Neural cell (in vitro differentiated cells): ENCODE measurements at regions not wholly inside any gene's neighbourhood (a gene's known extent, or its start where the extent isn't known, plus 50 kb on each side); places are given as distances from the start of the nearest gene placed in this dataset.

Experiments
- H2AFZ ChIP-seq: fragments of 200-600, 300-800 bp; sonication (generic), shearing (Covaris generic); 2 replicates; pipeline ENCODE4 v1.6.0; 2014; ENCODE audit warnings: low read depth, mild to moderate bottlenecking, antibody characterized with exemption, low read length, moderate library complexity
- H3F3A ChIP-seq: fragments of 200-600 bp; shearing (Covaris generic); 2 replicates; pipeline ENCODE4 v1.6.1; 2016; ENCODE audit warnings: mild to moderate bottlenecking, moderate library complexity, mixed read lengths, antibody characterized with exemption, low read length; ENCODE audit not compliant: insufficient read depth, poor library complexity, severe bottlenecking
- H3K27ac ChIP-seq: fragments of 200-600, 300-800 bp; sonication (generic), shearing (Covaris generic); 2 replicates; pipeline ENCODE4 v1.5.1; 2014; ENCODE audit warnings: mild to moderate bottlenecking, low read length, moderate library complexity
- H3K27me3 ChIP-seq: fragments of 300-800, 200-600 bp; sonication (generic), shearing (Covaris generic); 2 replicates; pipeline ENCODE4 v1.6.0; 2014; ENCODE audit warnings: mild to moderate bottlenecking, low read depth, low read length, moderate library complexity; ENCODE audit not compliant: insufficient read depth
- H3K36me3 ChIP-seq: fragments of 300-800, 200-600 bp; sonication (generic), shearing (Covaris generic); 2 replicates; pipeline ENCODE4 v1.5.1; 2014; ENCODE audit warnings: mild to moderate bottlenecking, antibody characterized with exemption, low read length, moderate library complexity; ENCODE audit not compliant: insufficient read depth
- H3K4me2 ChIP-seq: fragments of 300-800, 200-600 bp; sonication (generic), shearing (Covaris generic); 2 replicates; pipeline ENCODE4 v1.6.0; 2014; ENCODE audit warnings: mild to moderate bottlenecking, low read length
- H3K4me3 ChIP-seq: fragments of 300-800, 200-600 bp; sonication (generic), shearing (Covaris generic); 2 replicates; pipeline ENCODE4 v1.5.1; 2014; ENCODE audit warnings: mild to moderate bottlenecking, low read length, moderate library complexity
- H3K79me2 ChIP-seq: fragments of 200-600 bp; shearing (Covaris generic); replicated peaks from 2 replicates; pipeline ENCODE4 v1.6.0; 2014; ENCODE audit warnings: mild to moderate bottlenecking, low read length, moderate library complexity; ENCODE audit not compliant: insufficient read depth
- H3K9ac ChIP-seq: fragments of 300-800, 200-600 bp; sonication (generic), shearing (Covaris generic); 2 replicates; pipeline ENCODE4 v1.6.1; 2016; ENCODE audit warnings: mild to moderate bottlenecking, low read length, mixed read lengths
- H3K9me2 ChIP-seq: fragments of 200-600 bp; shearing (Covaris generic); 2 replicates; pipeline ENCODE4 v1.6.1; 2016; ENCODE audit warnings: mild to moderate bottlenecking, low read length, mixed read lengths; ENCODE audit not compliant: insufficient read depth
- H3K9me3 ChIP-seq: fragments of 200-600, 300-800 bp; sonication (generic), shearing (Covaris generic); 2 replicates; pipeline ENCODE4 v1.6.1; 2016; ENCODE audit warnings: mild to moderate bottlenecking, mixed run types, low read length, moderate library complexity, mixed read lengths
- H4K20me1 ChIP-seq: fragments of 200-600 bp; shearing (Covaris generic); 2 replicates; pipeline ENCODE4 v1.6.1; 2016; ENCODE audit warnings: mild to moderate bottlenecking, mixed run types; ENCODE audit not compliant: insufficient read depth
- CTCF ChIP-seq: fragments of 450-650 bp; IDR thresholded peaks from 2 replicates; pipeline ENCODE4 v1.5.1; 2014; ENCODE audit warnings: antibody characterized with exemption, mild to moderate bottlenecking, moderate library complexity; ENCODE audit not compliant: poor library complexity, severe bottlenecking
- EP300 ChIP-seq: fragments of 450-650 bp; conservative IDR thresholded peaks from 2 replicates; pipeline ENCODE4 v1.6.1; 2014; ENCODE audit warnings: antibody characterized with exemption, mild to moderate bottlenecking, moderate library complexity; ENCODE audit not compliant: poor library complexity, severe bottlenecking
- EZH2 ChIP-seq: fragments of 200-600, 300-800 bp; shearing (Covaris generic), sonication (generic); IDR thresholded peaks from 2 replicates; pipeline ENCODE4 v1.6.1; 2014; ENCODE audit warnings: antibody characterized with exemption, low read length, borderline replicate concordance, mild to moderate bottlenecking; ENCODE audit not compliant: insufficient read depth, poor library complexity, severe bottlenecking
- MXI1 ChIP-seq: fragments of 450-650 bp; conservative IDR thresholded peaks from 2 replicates; pipeline ENCODE4 v1.6.1; 2014; ENCODE audit warnings: antibody characterized with exemption, mild to moderate bottlenecking; ENCODE audit not compliant: poor library complexity, severe bottlenecking
- POLR2AphosphoS5 ChIP-seq: IDR thresholded peaks from 2 replicates; pipeline ENCODE4 v1.6.1; 2012
- RAD21 ChIP-seq: fragments of 450-650 bp; conservative IDR thresholded peaks from 2 replicates; pipeline ENCODE4 v1.6.1; 2014; ENCODE audit warnings: antibody characterized with exemption, mild to moderate bottlenecking, moderate library complexity
- SMC3 ChIP-seq: fragments of 450-650 bp; conservative IDR thresholded peaks from 2 replicates; pipeline ENCODE4 v1.6.1; 2014; ENCODE audit warnings: antibody characterized with exemption, mild to moderate bottlenecking, moderate library complexity; ENCODE audit not compliant: poor library complexity
- TAF1 ChIP-seq: IDR thresholded peaks from 2 replicates; pipeline ENCODE4 v1.6.1; 2012; ENCODE audit warnings: low read depth
- TF ChIP-seq, protein P1 (sequence below): IDR thresholded peaks from 2 replicates; pipeline ENCODE4 v1.6.1; 2012; ENCODE audit warnings: borderline replicate concordance

DNA sequence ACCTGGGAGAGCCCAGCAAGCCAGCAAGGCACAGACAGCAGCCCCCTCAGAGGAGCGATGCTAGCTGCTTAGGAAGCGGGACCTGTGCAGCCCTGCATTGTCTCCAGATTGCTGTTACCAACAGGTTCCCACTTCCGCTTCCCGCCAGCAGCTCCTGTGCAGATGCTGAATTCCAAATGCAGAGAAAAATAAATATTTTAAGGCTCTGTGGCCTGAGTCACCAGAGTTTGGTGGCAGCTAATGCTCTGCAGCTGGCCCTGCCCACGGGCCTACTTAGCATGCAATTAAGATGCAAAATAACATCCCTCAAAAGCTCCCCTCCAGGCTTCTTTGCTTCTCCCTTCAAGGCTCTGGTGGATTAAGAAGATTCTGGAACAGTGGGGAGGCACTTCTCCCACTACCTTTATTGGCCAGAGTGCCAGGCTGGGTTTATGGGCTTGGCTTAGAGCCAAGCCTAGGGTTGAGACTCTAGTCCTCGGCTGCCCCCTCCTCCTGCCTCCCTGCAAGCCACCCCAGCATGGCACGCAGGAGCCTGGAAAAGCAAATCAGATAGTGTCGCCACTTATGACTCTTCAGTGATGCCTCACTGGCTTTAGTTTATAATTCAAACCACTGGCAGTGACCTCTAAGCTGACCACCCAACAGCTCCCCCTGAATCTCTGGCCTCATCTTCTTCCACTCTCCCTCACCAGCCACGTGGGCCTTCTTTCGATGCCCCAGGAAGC, 207.1 kb upstream of the ZC3H12A start:
- Histone ChIP-seq H3K79me2 (no peaks in the 10 kb centered on the region), H4K20me1 (no peaks in the 10 kb centered on the region), H3F3A (no peaks in the 10 kb centered on the region), H3K27ac (no peak overlapping the region), H3K36me3 (no peaks in the 10 kb centered on the region), H2AFZ (no peak overlapping the region), H3K4me2 (no peak overlapping the region), H3K9me3 (no peaks in the 10 kb centered on the region), H3K9ac (no peak overlapping the region), H3K9me2 (no peaks in the 10 kb centered on the region), H3K4me3 (no peak overlapping the region), H3K27me3 (no peaks in the 10 kb centered on the region)
- TF ChIP-seq SMC3 = peak; percentile 12
- TF ChIP-seq, protein P1, sequence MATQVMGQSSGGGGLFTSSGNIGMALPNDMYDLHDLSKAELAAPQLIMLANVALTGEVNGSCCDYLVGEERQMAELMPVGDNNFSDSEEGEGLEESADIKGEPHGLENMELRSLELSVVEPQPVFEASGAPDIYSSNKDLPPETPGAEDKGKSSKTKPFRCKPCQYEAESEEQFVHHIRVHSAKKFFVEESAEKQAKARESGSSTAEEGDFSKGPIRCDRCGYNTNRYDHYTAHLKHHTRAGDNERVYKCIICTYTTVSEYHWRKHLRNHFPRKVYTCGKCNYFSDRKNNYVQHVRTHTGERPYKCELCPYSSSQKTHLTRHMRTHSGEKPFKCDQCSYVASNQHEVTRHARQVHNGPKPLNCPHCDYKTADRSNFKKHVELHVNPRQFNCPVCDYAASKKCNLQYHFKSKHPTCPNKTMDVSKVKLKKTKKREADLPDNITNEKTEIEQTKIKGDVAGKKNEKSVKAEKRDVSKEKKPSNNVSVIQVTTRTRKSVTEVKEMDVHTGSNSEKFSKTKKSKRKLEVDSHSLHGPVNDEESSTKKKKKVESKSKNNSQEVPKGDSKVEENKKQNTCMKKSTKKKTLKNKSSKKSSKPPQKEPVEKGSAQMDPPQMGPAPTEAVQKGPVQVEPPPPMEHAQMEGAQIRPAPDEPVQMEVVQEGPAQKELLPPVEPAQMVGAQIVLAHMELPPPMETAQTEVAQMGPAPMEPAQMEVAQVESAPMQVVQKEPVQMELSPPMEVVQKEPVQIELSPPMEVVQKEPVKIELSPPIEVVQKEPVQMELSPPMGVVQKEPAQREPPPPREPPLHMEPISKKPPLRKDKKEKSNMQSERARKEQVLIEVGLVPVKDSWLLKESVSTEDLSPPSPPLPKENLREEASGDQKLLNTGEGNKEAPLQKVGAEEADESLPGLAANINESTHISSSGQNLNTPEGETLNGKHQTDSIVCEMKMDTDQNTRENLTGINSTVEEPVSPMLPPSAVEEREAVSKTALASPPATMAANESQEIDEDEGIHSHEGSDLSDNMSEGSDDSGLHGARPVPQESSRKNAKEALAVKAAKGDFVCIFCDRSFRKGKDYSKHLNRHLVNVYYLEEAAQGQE = no peak

DNA sequence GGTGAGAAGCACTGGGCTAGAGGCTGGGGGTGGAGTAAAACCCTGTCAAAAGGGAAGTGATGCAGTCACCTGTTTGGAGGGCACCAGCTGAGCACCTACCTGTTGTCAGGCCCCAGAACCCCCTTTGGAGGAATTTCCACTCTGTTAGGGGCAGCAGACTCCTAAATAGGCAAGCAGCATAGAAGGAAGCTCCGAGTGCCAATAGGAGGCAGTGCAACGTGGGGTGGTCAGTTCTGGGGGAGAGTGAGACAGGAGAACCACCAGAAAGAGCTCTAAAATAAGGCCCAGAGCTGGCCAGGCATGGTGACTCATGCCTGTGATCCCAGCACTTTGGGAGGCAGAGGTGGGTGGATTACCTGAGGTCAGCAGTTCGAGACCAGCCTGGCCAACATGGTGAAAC, 203.7 kb upstream of the ZC3H12A start:
- Histone ChIP-seq H3K9ac (no peak overlapping the region), H4K20me1 (no peaks in the 10 kb centered on the region), H3K4me3 (no peak overlapping the region), H2AFZ (no peak overlapping the region), H3K79me2 (no peaks in the 10 kb centered on the region), H3K4me2 (no peak overlapping the region), H3F3A (peaks cover 5% of the 10 kb centered on the region), H3K27me3 (no peaks in the 10 kb centered on the region), H3K27ac (no peak overlapping the region), H3K9me2 (no peaks in the 10 kb centered on the region), H3K36me3 (no peaks in the 10 kb centered on the region), H3K9me3 (no peaks in the 10 kb centered on the region)
- TF ChIP-seq EZH2 (no peak), POLR2AphosphoS5 (no peak), MXI1 (no peak), EP300 (no peak), TAF1 (no peak), RAD21 (no peak), CTCF (no peak), SMC3 (no peak)
- TF ChIP-seq, protein P1 = no peak
